IMR-90 (cell line): ENCODE measurements at regions not wholly inside any gene's neighbourhood (a gene's known extent, or its start where the extent isn't known, plus 50 kb on each side); places are given as distances from the start of the nearest gene placed in this dataset.

Experiments
- ATAC-seq: fragments of 200-7000 bp; cut with Tn5 transposase; 2 replicates; pipeline ENCODE4 v1.9.1; 2020; ENCODE audit warnings: low read depth, mild to moderate bottlenecking, moderate library complexity
- BruUV-seq: library from RNA; stranded (reverse); fragments of 400-500 nt; replicated peaks from 2 replicates; lab custom pipeline; 2021; lab: Mats Ljungman, UMichigan
- CTCF ChIA-PET: fragments of 300-600 bp; formaldehyde crosslinking; extraction: SDS; loops from one replicate; lab custom pipeline; 2021; ENCODE audit warnings: antibody characterized with exemption; lab: Yijun Ruan, JAX
- POLR2A ChIA-PET: fragments of 300-600 bp; sonication (Branson Sonifier 250); formaldehyde crosslinking; loops from one replicate; lab custom pipeline; 2022; ENCODE audit warnings: antibody characterized with exemption; ENCODE audit not compliant: unreplicated experiment; lab: Charles Lee
- DNase-seq: peaks from one replicate; pipeline ENCODE4 v3.0.0; 2013
- H2AFZ ChIP-seq: replicated peaks from 2 replicates; pipeline ENCODE3; 2013; ENCODE audit warnings: low read length, mild to moderate bottlenecking; ENCODE audit not compliant: poor library complexity
- H2AK5ac ChIP-seq: 2 replicates; pipeline ENCODE4 v1.6.1; 2013; ENCODE audit warnings: low read depth, low read length, inconsistent platforms
- H2AK9ac ChIP-seq: replicated peaks from 2 replicates; pipeline ENCODE3; 2013; ENCODE audit warnings: mild to moderate bottlenecking, low read depth, low read length, moderate library complexity; ENCODE audit not compliant: poor library complexity
- H2BK120ac ChIP-seq: 2 replicates; pipeline ENCODE4 v1.6.1; 2013; ENCODE audit warnings: low read depth, low read length, inconsistent platforms
- H2BK15ac ChIP-seq: 3 replicates; pipeline ENCODE4 v1.6.1; 2013; ENCODE audit warnings: low read depth, low read length, inconsistent platforms
- H2BK20ac ChIP-seq: 2 replicates; pipeline ENCODE4 v1.6.1; 2013; ENCODE audit warnings: low read depth, mild to moderate bottlenecking, inconsistent platforms, low read length, moderate library complexity
- H2BK5ac ChIP-seq: 2 replicates; pipeline ENCODE4 v1.6.1; 2013; ENCODE audit warnings: mild to moderate bottlenecking, low read depth, low read length, inconsistent platforms; ENCODE audit not compliant: poor library complexity, severe bottlenecking
- H3K14ac ChIP-seq: replicated peaks from 2 replicates; pipeline ENCODE4 v1.6.1; 2013; ENCODE audit warnings: low read depth, low read length, inconsistent platforms
- H3K18ac ChIP-seq: 2 replicates; pipeline ENCODE4 v1.6.1; 2013; ENCODE audit warnings: low read depth, low read length, control low read depth
- H3K23ac ChIP-seq: 2 replicates; pipeline ENCODE4 v1.6.1; 2013; ENCODE audit warnings: low read depth, low read length, inconsistent platforms
- H3K27ac ChIP-seq: 2 replicates; pipeline ENCODE4 v1.5.1; 2013; ENCODE audit warnings: mild to moderate bottlenecking, control low read depth, low read length; ENCODE audit not compliant: insufficient read depth
- H3K27me3 ChIP-seq: 2 replicates; pipeline ENCODE4 v1.6.1; 2013; ENCODE audit warnings: low read length; ENCODE audit not compliant: control insufficient read depth, insufficient read depth
- H3K36me3 ChIP-seq: 2 replicates; pipeline ENCODE4 v1.6.1; 2013; ENCODE audit warnings: low read length, mixed read lengths; ENCODE audit not compliant: control insufficient read depth, insufficient read depth
- H3K4ac ChIP-seq: 2 replicates; pipeline ENCODE4 v1.6.1; 2013; ENCODE audit warnings: low read depth, low read length, inconsistent platforms
- H3K4me1 ChIP-seq: 2 replicates; pipeline ENCODE4 v1.6.1; 2013; ENCODE audit warnings: low read length, mixed read lengths; ENCODE audit not compliant: control insufficient read depth, insufficient read depth
- H3K4me2 ChIP-seq: 2 replicates; pipeline ENCODE4 v1.6.1; 2013; ENCODE audit warnings: low read depth, mild to moderate bottlenecking, control low read depth, low read length, moderate library complexity
- H3K4me3 ChIP-seq: 2 replicates; pipeline ENCODE4 v1.5.1; 2013; ENCODE audit warnings: low read depth, mild to moderate bottlenecking, control low read depth, low read length, moderate library complexity; ENCODE audit not compliant: insufficient read depth
- H3K56ac ChIP-seq: 2 replicates; pipeline ENCODE4 v1.6.1; 2013; ENCODE audit warnings: low read length, inconsistent platforms; ENCODE audit not compliant: insufficient read depth; ENCODE audit errors: extremely low read depth
- H3K79me1 ChIP-seq, 2 experiments: 2 replicates each; pipeline ENCODE4 v1.6.1; 2013; ENCODE audit warnings: low read length in 2 of 2, inconsistent platforms in 1 of 2, low read depth in 1 of 2
- H3K9ac ChIP-seq: 2 replicates; pipeline ENCODE4 v1.6.1; 2013; ENCODE audit warnings: low read depth, low read length, control low read depth
- H3K9me1 ChIP-seq: 2 replicates; pipeline ENCODE4 v1.6.1; 2013; ENCODE audit warnings: low read length, inconsistent platforms; ENCODE audit not compliant: insufficient read depth
- H3K9me3 ChIP-seq: 2 replicates; pipeline ENCODE4 v1.6.1; 2013; ENCODE audit warnings: low read length; ENCODE audit not compliant: control insufficient read depth, insufficient read depth
- H4K20me1 ChIP-seq: 2 replicates; pipeline ENCODE4 v1.6.1; 2013; ENCODE audit warnings: low read length, inconsistent platforms; ENCODE audit not compliant: insufficient read depth
- H4K5ac ChIP-seq: 2 replicates; pipeline ENCODE4 v1.6.1; 2013; ENCODE audit warnings: mild to moderate bottlenecking, low read depth, low read length, control low read depth
- H4K8ac ChIP-seq, 2 experiments: 2 replicates each; pipeline ENCODE4 v1.6.1; 2013; ENCODE audit warnings: low read depth in 2 of 2, low read length in 2 of 2, control low read depth in 1 of 2, inconsistent platforms in 1 of 2
- H4K91ac ChIP-seq: 2 replicates; pipeline ENCODE4 v1.6.1; 2013; ENCODE audit warnings: low read depth, low read length, inconsistent platforms; ENCODE audit not compliant: insufficient read depth
- BHLHE40 ChIP-seq: fragments of 150-350 bp; IDR thresholded peaks from 2 replicates; pipeline ENCODE4 v1.6.1; 2016; ENCODE audit warnings: mild to moderate bottlenecking, low read depth, low read length
- CEBPB ChIP-seq: IDR thresholded peaks from 2 replicates; pipeline ENCODE4 v1.6.1; 2012; ENCODE audit warnings: low read depth, low read length, improper control_type of control experiment
- CHD1 ChIP-seq: IDR thresholded peaks from 2 replicates; pipeline ENCODE4 v1.6.1; 2012; ENCODE audit warnings: low read depth, low read length, improper control_type of control experiment
- FOS ChIP-seq: fragments of 150-350 bp; IDR thresholded peaks from 2 replicates; pipeline ENCODE4 v1.6.1; 2016; ENCODE audit warnings: low read depth, low read length
- MAFK ChIP-seq: IDR thresholded peaks from 2 replicates; pipeline ENCODE4 v1.6.1; 2012; ENCODE audit warnings: low read depth, low read length, improper control_type of control experiment
- MAZ ChIP-seq: IDR thresholded peaks from 2 replicates; pipeline ENCODE4 v1.6.1; 2012; ENCODE audit warnings: low read depth, mild to moderate bottlenecking, low read length, improper control_type of control experiment, moderate library complexity, borderline replicate concordance
- MXI1 ChIP-seq: IDR thresholded peaks from 2 replicates; pipeline ENCODE4 v1.6.1; 2012; ENCODE audit warnings: low read depth, mild to moderate bottlenecking, low read length, moderate library complexity, borderline replicate concordance
- NFE2L2 ChIP-seq: fragments of 150-350 bp; IDR thresholded peaks from 2 replicates; pipeline ENCODE4 v1.6.1; 2016; ENCODE audit warnings: low read depth, mild to moderate bottlenecking, low read length
- POLR2A ChIP-seq: IDR thresholded peaks from 2 replicates; pipeline ENCODE4 v1.6.1; 2012; ENCODE audit warnings: mild to moderate bottlenecking, low read depth, low read length
- RAD21 ChIP-seq: IDR thresholded peaks from 2 replicates; pipeline ENCODE4 v1.6.1; 2012; ENCODE audit warnings: low read length, improper control_type of control experiment
- RCOR1 ChIP-seq: IDR thresholded peaks from 2 replicates; pipeline ENCODE4 v1.6.1; 2012; ENCODE audit warnings: mild to moderate bottlenecking, low read length, improper control_type of control experiment; ENCODE audit not compliant: insufficient replicate concordance
- RFX5 ChIP-seq: IDR thresholded peaks from 2 replicates; pipeline ENCODE4 v1.8.0; 2012; ENCODE audit warnings: low read depth, mild to moderate bottlenecking, low read length, moderate library complexity
- SMC3 ChIP-seq: fragments of 150-350 bp; IDR thresholded peaks from 2 replicates; pipeline ENCODE4 v1.6.1; 2016; ENCODE audit warnings: low read depth, mild to moderate bottlenecking, antibody characterized with exemption, low read length, moderate library complexity
- WGBS, 2 experiments: methylation state at CpG; one replicate each; pipeline versions ENCODE4 v1.1.5 to v1.1.7; 2013; ENCODE audit warnings: missing lambda C conversion rate in 2 of 2; ENCODE audit not compliant: insufficient read length in 1 of 2; ENCODE audit errors: extremely low coverage in 2 of 2; 5-methylcytosine and 5-hydroxymethylcytosine counted together
- dilution Hi-C: fragments of 300-500 bp; cut with HindIII; formaldehyde crosslinking; loops from one replicate; pipeline ENCODE4 v1.14.3; 2018; ENCODE audit warnings: low sequenced_read_pairs; ENCODE audit not compliant: unreplicated experiment
- in situ Hi-C: fragments of 300-500 bp; cut with MboI; formaldehyde crosslinking; loops from 3 replicates; pipeline ENCODE4 v1.14.3; 2019; ENCODE audit warnings: low sequenced_read_pairs, inconsistent platforms, mixed read lengths
- intact Hi-C: fragments of 100-400 bp; cut with micrococcal nuclease; formaldehyde crosslinking; loops from 2 replicates; pipeline ENCODE4 v1.10.0; 2022
- TF ChIP-seq, protein P1 (sequence below): fragments of 150-350 bp; IDR thresholded peaks from 2 replicates; pipeline ENCODE4 v1.6.1; 2016; ENCODE audit warnings: low read depth, mild to moderate bottlenecking, low read length, moderate library complexity, borderline replicate concordance
- TF ChIP-seq, protein P2 (sequence below): conservative IDR thresholded peaks from 2 replicates; pipeline ENCODE4 v1.5.1; 2012; ENCODE audit warnings: mild to moderate bottlenecking, low read depth, low read length, improper control_type of control experiment
- TF ChIP-seq, protein P3 (sequence below): fragments of 150-350 bp; IDR thresholded peaks from 2 replicates; pipeline ENCODE4 v1.6.1; 2017; ENCODE audit warnings: mild to moderate bottlenecking, antibody characterized with exemption, low read length, low read depth

- no peak overlapping the region for H2BK20ac ChIP-seq
- no peak overlapping the region for H3K56ac ChIP-seq
- peaks cover 23% of the 10 kb centered on the region; the same call in 1 of the 2 replicates for H3K9me3 ChIP-seq
- H2AK9ac ChIP-seq, result no peak overlapping the region
- no peaks in the 10 kb centered on the region for H3K79me1 ChIP-seq
- DNase-seq (no peak), ATAC-seq (no peak)
- no peak overlapping the region for H3K9ac ChIP-seq
- H2BK15ac ChIP-seq, result no peak overlapping the region
- H3K4me1 ChIP-seq, result no peaks in the 10 kb centered on the region
- no peak overlapping the region for H3K4ac ChIP-seq
- no peaks in the 10 kb centered on the region for H3K27me3 ChIP-seq
- intact Hi-C loops (no loop called here), in situ Hi-C loops (no loop called here), dilution Hi-C loops (no loop called here)
- H3K4me2 ChIP-seq, result no peak overlapping the region
- no peak overlapping the region for H2AK5ac ChIP-seq
- no CpG with 5 or more reads among the region's 2 CpGs for WGBS, 2 experiments
- H3K27ac ChIP-seq, result no peak overlapping the region
- no peak overlapping the region for H3K18ac ChIP-seq
- H3K14ac ChIP-seq, result no peak overlapping the region
- no peak overlapping the region for H2AFZ ChIP-seq
- no peaks in the 10 kb centered on the region for H4K20me1 ChIP-seq
- no peak overlapping the region for H3K23ac ChIP-seq
- POLR2A ChIA-PET, result no interaction called here
- no peak overlapping the region for H4K91ac ChIP-seq
- no peaks in the 10 kb centered on the region for H3K9me1 ChIP-seq
- CTCF ChIA-PET, result no interaction called here
- H3K36me3 ChIP-seq, result no peaks in the 10 kb centered on the region
- no peak overlapping the region for H4K5ac ChIP-seq
- no peak overlapping the region for H3K4me3 ChIP-seq
- no peak overlapping the region for H2BK120ac ChIP-seq
- H4K8ac ChIP-seq, result no peak overlapping the region
- H2BK5ac ChIP-seq, result no peak overlapping the region
- no TSS peak for BruUV-seq
- TF ChIP-seq, protein P1, sequence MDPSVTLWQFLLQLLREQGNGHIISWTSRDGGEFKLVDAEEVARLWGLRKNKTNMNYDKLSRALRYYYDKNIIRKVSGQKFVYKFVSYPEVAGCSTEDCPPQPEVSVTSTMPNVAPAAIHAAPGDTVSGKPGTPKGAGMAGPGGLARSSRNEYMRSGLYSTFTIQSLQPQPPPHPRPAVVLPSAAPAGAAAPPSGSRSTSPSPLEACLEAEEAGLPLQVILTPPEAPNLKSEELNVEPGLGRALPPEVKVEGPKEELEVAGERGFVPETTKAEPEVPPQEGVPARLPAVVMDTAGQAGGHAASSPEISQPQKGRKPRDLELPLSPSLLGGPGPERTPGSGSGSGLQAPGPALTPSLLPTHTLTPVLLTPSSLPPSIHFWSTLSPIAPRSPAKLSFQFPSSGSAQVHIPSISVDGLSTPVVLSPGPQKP, result no peak
- TF ChIP-seq, protein P2, sequence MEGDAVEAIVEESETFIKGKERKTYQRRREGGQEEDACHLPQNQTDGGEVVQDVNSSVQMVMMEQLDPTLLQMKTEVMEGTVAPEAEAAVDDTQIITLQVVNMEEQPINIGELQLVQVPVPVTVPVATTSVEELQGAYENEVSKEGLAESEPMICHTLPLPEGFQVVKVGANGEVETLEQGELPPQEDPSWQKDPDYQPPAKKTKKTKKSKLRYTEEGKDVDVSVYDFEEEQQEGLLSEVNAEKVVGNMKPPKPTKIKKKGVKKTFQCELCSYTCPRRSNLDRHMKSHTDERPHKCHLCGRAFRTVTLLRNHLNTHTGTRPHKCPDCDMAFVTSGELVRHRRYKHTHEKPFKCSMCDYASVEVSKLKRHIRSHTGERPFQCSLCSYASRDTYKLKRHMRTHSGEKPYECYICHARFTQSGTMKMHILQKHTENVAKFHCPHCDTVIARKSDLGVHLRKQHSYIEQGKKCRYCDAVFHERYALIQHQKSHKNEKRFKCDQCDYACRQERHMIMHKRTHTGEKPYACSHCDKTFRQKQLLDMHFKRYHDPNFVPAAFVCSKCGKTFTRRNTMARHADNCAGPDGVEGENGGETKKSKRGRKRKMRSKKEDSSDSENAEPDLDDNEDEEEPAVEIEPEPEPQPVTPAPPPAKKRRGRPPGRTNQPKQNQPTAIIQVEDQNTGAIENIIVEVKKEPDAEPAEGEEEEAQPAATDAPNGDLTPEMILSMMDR, result no peak
- TF ChIP-seq RAD21 (no peak), CHD1 (no peak), MAFK (no peak), FOS (no peak), MAZ (no peak), BHLHE40 (no peak), RFX5 (no peak), RCOR1 (no peak), CEBPB (no peak), NFE2L2 (no peak), POLR2A (no peak), MXI1 (no peak), SMC3 (no peak)
- TF ChIP-seq, protein P3, sequence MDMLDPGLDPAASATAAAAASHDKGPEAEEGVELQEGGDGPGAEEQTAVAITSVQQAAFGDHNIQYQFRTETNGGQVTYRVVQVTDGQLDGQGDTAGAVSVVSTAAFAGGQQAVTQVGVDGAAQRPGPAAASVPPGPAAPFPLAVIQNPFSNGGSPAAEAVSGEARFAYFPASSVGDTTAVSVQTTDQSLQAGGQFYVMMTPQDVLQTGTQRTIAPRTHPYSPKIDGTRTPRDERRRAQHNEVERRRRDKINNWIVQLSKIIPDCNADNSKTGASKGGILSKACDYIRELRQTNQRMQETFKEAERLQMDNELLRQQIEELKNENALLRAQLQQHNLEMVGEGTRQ, result no peak
Observed at GRCh38 chr15:85977586-85977985, 102.1 kb upstream of the AGBL1 start.
